HG02759 (cell line): ENCODE measurements at regions not wholly inside any gene's neighbourhood (a gene's known extent, or its start where the extent isn't known, plus 50 kb on each side); places are given as distances from the start of the nearest gene placed in this dataset.

Experiments used
- ATAC-seq: cut with Tn5 transposase; IDR thresholded peaks from one replicate; pipeline ENCODE4 v1.9.1; 2021; ENCODE audit warnings: mild to moderate bottlenecking, moderate library complexity; ENCODE audit not compliant: unreplicated experiment

GRCh38 chr11:42255906-42256305 is 796.5 kb upstream of the LRRC4C start:
- ATAC-seq = no peak

GRCh38 chr11:42257534-42257933 is 798.1 kb upstream of the LRRC4C start:
- no peak for ATAC-seq

GRCh38 chr11:42265072-42265471 is 805.6 kb upstream of the LRRC4C start:
- ATAC-seq = no peak

- no peak for ATAC-seq
Measured at GRCh38 chr11:42271306-42271705, 811.9 kb upstream of the LRRC4C start.

GRCh38 chr11:42273977-42274376 is 814.5 kb upstream of the LRRC4C start:
- ATAC-seq = no peak

GRCh38 chr11:42296910-42297309 is 837.5 kb upstream of the LRRC4C start:
- no peak for ATAC-seq

DNA sequence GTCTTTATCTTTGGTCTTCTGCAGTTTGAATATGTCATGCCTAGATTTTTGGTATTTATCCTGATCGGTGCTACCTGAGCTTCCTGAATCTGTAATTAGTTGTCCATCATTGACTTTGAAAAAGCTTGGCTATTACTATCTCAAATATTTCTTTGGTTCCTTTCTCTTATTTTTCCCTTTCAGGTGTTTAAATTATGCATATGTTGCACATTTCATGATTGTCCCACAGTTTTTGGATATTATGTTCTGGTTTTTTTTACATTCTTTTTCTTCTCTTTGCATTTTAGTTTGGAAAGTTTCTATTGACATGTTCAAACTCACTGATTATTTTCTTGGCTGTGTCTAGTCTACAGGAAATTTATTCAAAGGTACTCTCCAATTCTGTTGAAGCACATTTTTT is 840.3 kb upstream of the LRRC4C start:
- no peak for ATAC-seq

GRCh38 chr11:42301777-42302176 is 842.3 kb upstream of the LRRC4C start:
- no peak for ATAC-seq

DNA sequence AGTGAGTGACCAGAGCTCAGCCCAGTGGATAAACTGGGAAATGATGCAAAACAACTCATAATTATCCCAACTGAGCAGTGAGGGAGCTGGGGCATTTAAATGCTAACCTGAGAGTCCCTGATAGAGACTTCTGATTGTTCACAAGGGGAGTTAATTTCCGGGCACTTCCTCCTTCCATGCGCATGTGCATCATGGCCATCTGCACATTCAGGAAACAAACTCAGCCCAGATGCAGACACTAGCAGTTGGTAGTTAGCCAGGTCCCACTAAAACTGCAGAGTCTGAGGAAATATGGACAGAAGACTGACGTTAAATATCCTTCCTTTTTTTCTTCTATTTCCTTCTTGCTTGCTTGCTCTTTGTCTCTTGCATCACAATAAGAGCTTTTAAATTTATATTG is 852.1 kb upstream of the LRRC4C start:
- ATAC-seq = no peak

DNA sequence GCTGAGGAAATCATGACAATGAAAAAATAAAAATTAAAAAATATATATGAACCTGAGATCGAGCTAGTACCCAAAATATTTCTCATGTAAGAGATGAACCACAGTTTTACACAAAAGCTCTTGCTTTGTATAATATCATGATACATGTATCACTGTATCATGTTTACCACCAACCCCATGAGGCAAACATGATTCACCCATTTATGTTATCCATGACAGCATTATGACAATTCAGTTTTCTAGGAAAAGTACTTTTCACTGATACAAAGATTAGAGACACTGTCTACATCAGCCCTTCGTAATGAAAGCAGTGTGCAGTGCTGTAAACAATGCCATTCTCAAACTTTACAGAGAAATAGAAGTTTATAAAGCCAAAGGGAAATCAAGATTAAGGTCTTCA is 852.5 kb upstream of the LRRC4C start:
- ATAC-seq = no peak

- ATAC-seq = no peak
Measured at GRCh38 chr11:42315267-42315666, 855.8 kb upstream of the LRRC4C start.

DNA sequence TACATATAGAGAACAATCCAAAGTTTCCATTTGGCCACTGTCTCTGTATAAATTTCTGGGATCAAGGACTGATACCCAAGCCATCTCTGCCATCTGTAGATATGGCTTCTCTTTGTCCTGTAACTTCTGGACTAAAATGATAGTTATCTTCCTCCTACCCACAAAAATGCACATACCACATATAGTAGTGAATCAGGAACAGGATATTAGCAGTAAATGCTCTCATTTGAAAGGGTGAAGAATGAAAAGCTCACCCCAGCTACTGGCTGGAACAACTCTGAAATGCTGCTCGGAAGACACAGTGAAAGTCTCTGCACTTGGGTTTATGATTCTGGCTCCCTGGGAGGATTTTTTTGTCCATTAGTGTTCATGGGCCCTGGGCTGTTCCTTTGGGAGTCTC is 856.4 kb upstream of the LRRC4C start:
- ATAC-seq = no peak

- no peak for ATAC-seq
Measured at GRCh38 chr11:42319921-42320320, 860.5 kb upstream of the LRRC4C start.

- ATAC-seq = no peak
Measured at GRCh38 chr11:42329929-42330565, 870.6 kb upstream of the LRRC4C start.

DNA sequence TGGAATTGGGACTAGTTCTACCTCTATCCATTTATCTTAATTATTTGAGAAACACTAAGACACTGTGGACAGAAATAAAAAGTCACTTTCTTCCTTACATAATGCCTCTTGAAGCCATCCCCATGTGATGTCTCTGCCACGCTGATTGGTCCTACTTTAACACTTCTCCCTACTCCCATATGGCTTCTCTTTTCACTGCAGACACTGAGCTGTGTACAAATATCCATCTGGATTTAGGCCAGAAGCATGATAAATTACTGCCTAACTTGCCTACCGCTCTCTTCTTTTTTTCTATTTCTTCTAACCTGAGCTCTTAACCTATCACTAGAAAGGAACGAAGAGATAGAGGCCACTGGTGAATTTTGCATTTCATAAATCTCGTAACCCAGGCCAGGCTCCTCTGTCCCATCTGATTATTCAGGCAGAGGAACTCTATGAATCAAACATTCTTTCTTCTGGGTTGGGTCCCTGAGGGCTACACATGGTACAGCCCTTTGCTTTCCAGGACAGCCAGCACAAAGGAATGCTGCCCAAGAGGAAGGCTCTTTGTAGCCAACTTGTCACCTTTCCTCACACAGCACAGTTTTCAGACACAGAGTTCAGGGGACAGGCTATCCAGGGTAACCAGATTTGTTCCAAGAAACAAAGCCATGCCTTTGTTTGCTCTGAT is 878.5 kb upstream of the LRRC4C start:
- no peak for ATAC-seq

GRCh38 chr11:42344204-42344792 is 884.8 kb upstream of the LRRC4C start:
- ATAC-seq = no peak

GRCh38 chr11:42345933-42346332 is 886.5 kb upstream of the LRRC4C start:
- ATAC-seq = no peak

DNA sequence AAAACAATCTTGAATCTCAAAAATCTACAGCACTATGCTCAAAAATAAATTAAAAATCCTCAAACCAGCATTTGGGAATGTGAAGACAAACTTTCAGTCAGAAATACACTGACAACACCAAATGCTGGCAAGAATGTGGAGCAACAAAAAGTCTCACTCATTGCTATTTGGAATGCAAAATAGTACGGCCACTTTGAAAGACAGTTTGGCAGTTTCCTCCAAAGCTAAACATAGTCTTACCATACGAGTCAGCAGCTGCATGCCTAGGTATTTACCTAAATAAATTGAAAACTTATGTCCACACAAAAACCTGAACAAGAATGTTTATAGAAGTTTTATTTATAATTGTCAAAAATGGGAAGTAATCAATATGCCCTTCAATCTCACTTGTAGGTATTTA is 904.2 kb upstream of the LRRC4C start:
- no peak for ATAC-seq

DNA sequence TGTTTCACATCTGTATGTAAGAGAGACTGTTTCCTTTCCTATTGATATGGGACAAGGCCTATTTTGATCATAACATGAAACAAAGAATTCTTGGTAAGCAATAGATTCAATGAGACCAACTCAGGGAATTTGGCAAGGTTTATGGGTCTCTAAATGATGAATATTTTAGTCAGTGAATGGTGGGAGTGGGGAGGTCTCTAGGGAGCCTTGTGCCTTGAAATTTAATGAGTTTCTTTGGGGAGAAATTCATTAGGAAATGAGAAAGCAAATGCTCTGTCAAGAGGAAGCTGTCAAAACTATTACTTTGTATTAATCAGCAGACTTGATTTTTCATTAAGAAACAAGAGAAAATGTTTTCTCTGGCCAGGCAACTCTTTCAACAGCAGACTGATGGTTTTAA is 921.7 kb upstream of the API5 start:
- no peak for ATAC-seq

DNA sequence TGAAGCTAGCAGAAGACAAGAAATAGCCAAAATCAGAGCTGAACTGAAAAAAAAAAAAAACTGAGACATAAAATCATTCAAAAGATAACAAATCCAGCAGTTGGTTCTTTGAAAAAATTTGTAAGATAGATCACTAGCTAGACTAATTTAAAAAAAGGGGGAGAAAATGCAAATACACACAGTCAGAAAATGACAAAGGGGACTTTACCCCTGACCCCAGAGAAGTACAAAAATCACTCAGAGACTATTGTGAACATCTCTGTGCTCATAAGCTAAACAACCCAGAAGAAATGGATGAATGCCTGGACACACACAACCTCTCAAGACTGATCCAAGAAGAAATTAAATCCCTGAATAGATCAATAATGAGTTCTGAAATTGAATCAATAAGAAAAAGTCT is 914.3 kb upstream of the API5 start:
- ATAC-seq = no peak

DNA sequence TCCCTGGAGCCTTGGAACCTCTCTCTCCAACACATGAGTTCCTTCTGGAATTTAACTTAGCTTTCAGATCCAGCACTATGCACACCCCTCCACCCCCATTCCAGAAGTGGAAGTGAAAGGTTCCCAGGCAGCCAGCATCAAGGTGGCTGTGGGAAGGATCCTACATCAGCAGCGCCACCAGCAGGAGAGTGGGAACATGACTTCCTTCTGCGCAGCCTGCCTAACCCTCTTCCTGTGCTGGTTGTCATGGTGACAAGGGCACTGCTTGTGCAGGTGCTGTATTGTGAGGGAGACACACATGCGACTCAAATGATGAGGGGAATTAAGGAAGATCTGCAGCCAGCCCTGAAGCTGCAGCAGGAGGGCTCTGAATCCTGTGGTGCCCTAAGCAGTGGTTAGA is 904.5 kb upstream of the API5 start:
- ATAC-seq = no peak

GRCh38 chr11:42410251-42410955 is 901.4 kb upstream of the API5 start:
- ATAC-seq = no peak
